HG02759 (cell line): ENCODE measurements at regions not wholly inside any gene's neighbourhood (a gene's known extent, or its start where the extent isn't known, plus 50 kb on each side); places are given as distances from the start of the nearest gene placed in this dataset.

Source experiments
- ATAC-seq: cut with Tn5 transposase; IDR thresholded peaks from one replicate; pipeline ENCODE4 v1.9.1; 2021; ENCODE audit warnings: mild to moderate bottlenecking, moderate library complexity; ENCODE audit not compliant: unreplicated experiment

GRCh38 chr14:101098641-101099040, 195.1 kb upstream of the RTL1 start:
- ATAC-seq, result no peak

DNA sequence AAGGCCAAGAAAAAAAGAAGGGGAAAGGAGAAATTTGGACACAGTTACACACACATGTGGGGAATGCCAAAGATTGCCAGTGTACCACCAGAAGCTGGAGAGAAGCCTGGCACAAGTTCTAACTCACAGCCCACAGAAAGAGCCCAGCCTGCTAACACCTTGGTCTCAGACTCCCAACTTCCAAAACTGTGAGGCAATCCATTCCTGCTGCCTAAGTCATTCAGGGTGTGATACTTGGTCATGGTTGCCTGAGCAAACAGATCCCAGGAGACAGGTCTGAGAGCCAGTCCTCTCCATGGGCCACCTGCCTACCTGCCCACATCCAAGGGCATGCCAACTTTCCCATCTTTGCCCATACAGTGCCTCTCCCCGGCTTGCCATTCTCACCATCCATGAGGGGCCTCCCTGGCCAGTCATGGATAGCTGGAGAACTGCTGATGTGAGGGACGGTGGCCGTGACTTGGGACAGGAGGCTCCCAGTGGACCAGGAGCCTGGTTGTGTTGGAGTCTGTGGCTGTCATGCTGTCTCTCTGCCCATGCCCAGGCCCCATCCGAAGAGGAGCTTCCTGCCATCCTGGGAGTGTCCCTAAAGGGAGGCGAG, 198.0 kb upstream of the RTL1 start:
- ATAC-seq, result no peak

- no peak for ATAC-seq
Observed at GRCh38 chr14:101102875-101103274, 199.4 kb upstream of the RTL1 start.

DNA sequence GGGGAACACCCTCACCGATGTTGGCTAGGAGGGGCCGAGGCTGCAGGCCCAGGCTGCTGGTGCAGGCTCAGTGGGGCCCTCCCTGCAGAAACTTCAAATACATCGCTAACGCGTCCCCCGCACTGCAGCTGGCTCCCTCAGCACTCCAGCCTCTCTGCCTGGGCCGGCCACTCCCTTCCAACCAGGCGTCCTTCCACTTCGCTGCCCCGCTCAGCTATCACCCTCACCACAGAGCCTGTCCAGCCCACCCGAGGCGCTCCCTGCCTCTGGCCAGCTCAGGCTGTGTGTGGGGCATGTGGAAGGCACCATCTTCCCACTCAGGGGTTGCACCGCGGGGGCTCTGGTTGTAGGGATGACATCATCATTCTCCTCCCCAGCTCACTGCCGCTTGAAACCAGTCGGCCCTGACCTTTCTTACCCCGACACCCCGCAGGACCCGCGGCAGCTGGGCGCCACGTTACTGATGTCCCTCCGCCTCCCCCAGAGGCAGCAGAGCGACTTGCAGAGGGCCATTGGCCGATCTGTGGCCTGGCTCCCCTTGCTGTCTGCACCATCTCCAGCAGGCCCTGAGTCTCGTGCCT, 199.9 kb upstream of the RTL1 start:
- ATAC-seq, result no peak

GRCh38 chr14:101104485-101104884, 201.0 kb upstream of the RTL1 start:
- ATAC-seq, result no peak

GRCh38 chr14:101105045-101105444, 201.5 kb upstream of the RTL1 start:
- ATAC-seq, result no peak

GRCh38 chr14:101108579-101109346, 205.2 kb upstream of the RTL1 start:
- ATAC-seq, result no peak

GRCh38 chr14:101109347-101109638, 205.8 kb upstream of the RTL1 start:
- no peak for ATAC-seq

GRCh38 chr14:101109981-101110728, 206.6 kb upstream of the RTL1 start:
- no peak for ATAC-seq

DNA sequence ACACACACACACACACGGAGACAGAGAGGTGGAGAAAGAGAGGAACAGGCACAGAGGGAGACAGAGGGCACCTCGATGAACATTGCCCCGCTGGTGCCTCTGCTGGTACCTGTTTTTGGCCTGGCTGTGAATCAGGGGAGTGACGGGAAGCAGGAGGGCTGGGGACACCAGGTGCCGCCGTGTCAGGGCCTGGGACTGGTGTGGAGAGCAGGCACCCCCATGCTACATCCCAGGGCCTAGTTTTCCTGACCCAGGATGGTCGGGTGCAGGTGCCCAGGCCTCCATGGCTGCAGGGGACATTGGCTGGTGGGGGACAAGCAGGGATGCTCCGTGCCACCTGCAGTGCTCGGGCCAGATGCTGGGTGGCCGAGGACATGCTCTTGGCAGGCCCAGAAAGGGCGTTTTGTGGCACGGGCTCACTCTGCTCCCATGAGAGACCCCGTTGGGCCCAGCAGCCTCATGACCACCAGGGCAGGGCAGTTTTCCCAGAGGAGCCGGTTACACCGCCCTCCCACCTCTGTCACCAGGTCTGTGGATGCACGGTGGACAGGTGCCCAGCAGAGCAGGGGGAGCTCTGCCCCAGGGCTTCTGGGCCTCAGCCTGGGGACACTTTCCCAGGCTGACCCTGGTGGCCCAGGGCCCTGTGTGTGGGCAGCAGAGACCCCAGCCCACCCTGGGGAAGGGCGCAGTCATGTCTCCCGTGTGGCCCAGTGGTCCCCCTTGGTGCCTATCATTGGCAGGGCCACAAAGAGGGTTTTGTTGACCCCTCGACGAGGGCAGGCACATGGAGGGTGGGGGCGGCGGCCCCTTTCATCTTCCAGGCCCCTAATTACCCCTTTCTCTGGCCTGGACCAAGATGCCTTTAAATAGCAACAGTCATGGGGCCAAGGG, 207.5 kb upstream of the RTL1 start:
- no peak for ATAC-seq

GRCh38 chr14:101111620-101112290, 208.2 kb upstream of the RTL1 start:
- no peak for ATAC-seq

- no peak for ATAC-seq
Observed at GRCh38 chr14:101112351-101113107, 209.0 kb upstream of the RTL1 start.

DNA sequence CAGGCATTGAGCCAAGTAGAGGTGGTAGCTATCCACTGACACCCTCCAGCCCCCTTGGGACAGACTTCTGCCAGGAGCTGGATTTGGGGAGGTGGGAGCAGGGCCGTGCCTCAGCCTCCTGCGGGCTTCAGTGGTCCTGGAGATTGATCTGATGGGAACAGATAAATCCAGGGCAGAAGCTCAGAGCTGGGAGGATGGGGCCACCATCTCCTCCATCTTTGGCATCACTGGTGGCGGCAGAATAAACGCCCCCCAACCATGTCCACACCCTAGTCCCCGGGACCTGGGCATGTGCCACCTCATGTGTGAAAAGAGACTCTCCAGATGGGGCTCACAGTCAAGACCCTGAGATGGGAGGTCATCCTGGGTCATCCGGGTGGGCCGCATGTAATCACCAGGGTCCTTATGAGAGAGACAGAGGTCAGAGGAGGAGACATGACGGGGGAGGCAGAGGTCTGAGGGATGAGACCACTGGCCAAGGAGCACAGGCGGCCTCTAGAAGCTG, 209.6 kb upstream of the RTL1 start:
- ATAC-seq, result no peak

DNA sequence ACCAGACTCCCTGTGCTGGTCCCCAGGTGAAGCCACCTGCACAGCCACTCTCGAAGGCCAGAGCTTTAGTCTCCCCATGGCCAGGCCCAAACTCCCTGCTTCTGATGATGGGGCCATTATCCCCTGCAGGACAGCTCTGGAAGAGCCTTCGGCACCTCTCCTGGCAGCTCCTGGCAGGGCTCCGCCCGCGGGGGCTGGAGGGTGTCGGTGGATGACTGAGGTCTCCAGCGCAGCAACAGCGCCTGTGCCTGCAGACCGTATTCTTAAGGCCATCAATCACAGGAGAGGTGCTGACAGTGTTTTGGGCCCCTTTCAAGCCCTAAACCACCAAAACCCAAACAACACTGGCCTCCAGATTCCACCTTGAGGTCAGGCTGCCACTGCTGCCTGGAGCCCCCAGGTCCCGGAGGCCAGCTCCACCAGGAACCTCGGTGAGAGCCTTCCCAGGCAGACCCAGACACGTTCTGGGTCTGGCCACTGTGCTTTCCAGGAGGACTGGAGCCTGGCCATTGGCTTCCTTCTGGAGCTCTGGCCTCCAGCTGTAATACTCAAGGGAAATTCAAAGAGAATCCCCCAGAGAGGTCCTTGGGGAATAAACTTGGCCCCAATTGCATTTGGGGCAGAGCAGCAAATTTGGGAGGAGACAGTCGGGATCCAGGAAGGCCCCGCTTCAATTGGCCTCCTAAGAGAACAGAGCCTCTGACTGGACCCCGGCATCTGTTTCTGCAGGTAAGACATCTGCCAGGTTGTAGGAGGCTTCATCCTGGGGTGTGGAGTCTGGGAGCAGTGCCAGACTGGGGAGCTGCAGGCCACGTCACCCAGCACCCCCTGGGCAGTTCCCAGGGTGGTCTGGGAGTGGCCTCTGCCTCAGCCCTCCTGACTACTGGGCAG, 210.6 kb upstream of the RTL1 start:
- ATAC-seq, result no peak

DNA sequence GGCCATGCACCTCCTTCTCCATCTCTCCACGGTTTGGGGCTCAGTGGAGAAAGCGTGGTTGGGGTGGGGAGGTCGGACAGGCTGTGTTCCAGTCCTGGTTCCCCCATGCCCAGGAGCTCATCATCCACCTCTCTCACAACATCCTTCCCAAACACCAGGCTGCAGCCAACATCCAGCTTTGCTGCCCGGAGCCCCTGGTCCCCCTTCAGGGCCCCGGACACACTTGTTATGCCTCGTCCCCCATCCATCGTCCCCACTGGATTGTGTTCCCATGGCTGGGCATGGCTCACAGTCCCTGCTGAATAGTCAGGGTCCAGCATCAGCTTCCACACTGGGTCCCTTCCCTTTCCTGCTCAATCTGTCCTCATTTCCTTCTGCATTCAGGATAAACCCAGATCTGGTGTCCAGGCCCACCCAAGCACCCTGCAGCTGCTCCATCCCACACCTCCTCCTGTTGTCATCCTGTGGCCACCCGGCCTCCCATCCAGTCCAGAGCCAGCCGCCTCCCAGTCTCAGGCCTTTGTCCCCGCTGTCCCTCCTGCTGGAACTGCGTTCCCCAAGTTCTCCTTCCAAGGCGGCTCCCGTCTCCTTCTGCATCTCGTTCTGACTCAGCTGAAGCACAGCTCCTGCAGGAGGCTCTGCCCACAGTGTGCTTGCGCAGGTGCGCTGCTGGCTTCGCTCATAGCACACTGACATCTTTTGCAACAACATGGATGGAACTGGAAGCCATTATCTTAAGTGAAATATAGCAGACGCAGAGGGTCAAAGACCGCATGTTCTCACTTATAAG, 211.4 kb upstream of the RTL1 start:
- no peak for ATAC-seq

DNA sequence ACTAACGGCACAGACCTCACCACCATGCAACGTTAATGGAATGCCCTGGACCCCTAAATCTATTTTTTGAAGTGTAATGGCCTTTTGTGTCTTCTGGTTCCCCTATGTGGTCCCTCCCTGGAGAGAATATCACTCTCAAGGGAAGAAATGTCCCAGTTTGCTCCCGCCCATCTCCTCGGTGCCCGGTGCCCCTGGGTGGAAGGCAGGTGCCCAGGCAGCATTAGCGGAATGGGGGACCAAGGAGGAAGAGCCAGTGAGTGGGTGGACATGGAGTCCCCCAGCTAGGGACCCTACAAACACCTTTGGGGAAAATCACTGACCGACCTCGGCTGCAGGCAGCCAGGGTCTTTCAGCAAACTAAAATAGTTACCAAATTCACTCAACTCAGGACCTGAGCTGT, 212.1 kb upstream of the RTL1 start:
- no peak for ATAC-seq

DNA sequence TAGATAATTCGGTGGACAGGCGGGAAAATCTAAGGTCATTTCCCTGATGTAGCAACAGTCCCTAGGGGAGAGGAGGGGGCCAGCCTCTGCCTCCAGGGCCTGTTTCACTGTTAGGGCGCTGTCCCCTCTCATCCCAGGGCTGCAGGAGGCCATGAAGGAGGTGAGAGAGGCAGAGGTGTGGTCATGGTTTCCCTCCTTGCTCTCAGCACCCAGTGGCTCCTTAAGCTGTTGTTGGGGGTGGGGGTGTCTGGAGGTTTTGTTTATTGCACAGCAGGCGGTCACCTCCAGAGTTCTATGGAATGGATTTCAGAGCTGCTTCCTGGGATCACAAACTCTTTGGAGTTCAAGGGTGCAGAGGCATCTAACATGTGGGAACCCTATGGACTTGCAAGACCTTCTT, 212.5 kb upstream of the RTL1 start:
- no peak for ATAC-seq
